SW 1271 (cell line): ENCODE measurements at regions not wholly inside any gene's neighbourhood (a gene's known extent, or its start where the extent isn't known, plus 50 kb on each side); places are given as distances from the start of the nearest gene placed in this dataset.

Source experiments
- DNase-seq, 2 experiments: peaks; one replicate each; lab custom pipeline; 2025; lab: John Stamatoyannopoulos, UW

- no peak for DNase-seq
Measured at GRCh38 chr5:165286692-165287091, 1781.3 kb downstream of the MAT2B start.

- DNase-seq = no peak
Measured at GRCh38 chr5:165290535-165290934, 1785.1 kb downstream of the MAT2B start.

GRCh38 chr5:165296401-165297130 is 1791.1 kb downstream of the MAT2B start:
- no peak for DNase-seq

- DNase-seq = no peak
Measured at GRCh38 chr5:165304193-165304827, 1798.9 kb downstream of the MAT2B start.

- no peak for DNase-seq
Measured at GRCh38 chr5:165305596-165305995, 1800.2 kb downstream of the MAT2B start.

GRCh38 chr5:165309446-165309845 is 1804.0 kb downstream of the MAT2B start:
- no peak for DNase-seq

- DNase-seq = no peak
Measured at GRCh38 chr5:165310031-165310430, 1804.6 kb downstream of the MAT2B start.

GRCh38 chr5:165321912-165322311 is 1816.5 kb downstream of the MAT2B start:
- DNase-seq = peak; percentile 49 to 88

- DNase-seq = peak; percentile 16 to 64
Measured at GRCh38 chr5:165325221-165325620, 1819.8 kb downstream of the MAT2B start.

- DNase-seq = no peak
Measured at GRCh38 chr5:165327631-165328030, 1822.2 kb downstream of the MAT2B start.

GRCh38 chr5:165328846-165329245 is 1823.4 kb downstream of the MAT2B start:
- peak in 1 of 2 experiments; percentile 8 for DNase-seq

GRCh38 chr5:165333623-165334022 is 1828.2 kb downstream of the MAT2B start:
- DNase-seq = no peak

- no peak for DNase-seq
Measured at GRCh38 chr5:165334201-165334600, 1828.8 kb downstream of the MAT2B start.

- no peak for DNase-seq
Measured at GRCh38 chr5:165349735-165350134, 1844.3 kb downstream of the MAT2B start.

- DNase-seq = no peak
Measured at GRCh38 chr5:165351342-165351741, 1845.9 kb downstream of the MAT2B start.

GRCh38 chr5:165360366-165360765 is 1854.9 kb downstream of the MAT2B start:
- no peak for DNase-seq

GRCh38 chr5:165360784-165361542 is 1855.5 kb downstream of the MAT2B start:
- no peak for DNase-seq

GRCh38 chr5:165370233-165370632 is 1864.8 kb downstream of the MAT2B start:
- DNase-seq = no peak

- DNase-seq = no peak
Measured at GRCh38 chr5:165370794-165371193, 1865.4 kb downstream of the MAT2B start.

- no peak for DNase-seq
Measured at GRCh38 chr5:165375201-165375600, 1869.8 kb downstream of the MAT2B start.

- no peak for DNase-seq
Measured at GRCh38 chr5:165393839-165394238, 1888.4 kb downstream of the MAT2B start.

GRCh38 chr5:165397516-165397915 is 1892.1 kb downstream of the MAT2B start:
- no peak for DNase-seq

- no peak for DNase-seq
Measured at GRCh38 chr5:165400086-165400485, 1894.7 kb downstream of the MAT2B start.
